Endothelial cell of umbilical vein (primary cell): ENCODE measurements at regions not wholly inside any gene's neighbourhood (a gene's known extent, or its start where the extent isn't known, plus 50 kb on each side); places are given as distances from the start of the nearest gene placed in this dataset.

ENCODE experiments used
- BruUV-seq: library from RNA; stranded (reverse); fragments of 400-500 nt; replicated peaks from 2 replicates; lab custom pipeline; 2021; lab: Mats Ljungman, UMichigan
- CTCF ChIA-PET: fragments of 300-600, 350-600 bp; sonication (Branson Sonifier 250); formaldehyde crosslinking; loops from one replicate; lab custom pipeline; 2021; ENCODE audit warnings: antibody characterized with exemption, inconsistent platforms; lab: Charles Lee
- POLR2A ChIA-PET: fragments of 300-600, 350-600 bp; sonication (Branson Sonifier 250); formaldehyde crosslinking; loops from one replicate; lab custom pipeline; 2021; ENCODE audit warnings: antibody characterized with exemption, inconsistent platforms; lab: Charles Lee
- DNase-seq: peaks from one replicate; pipeline ENCODE4 v3.0.0-alpha.2; 2011; ENCODE audit warnings: low read depth, low spot score
- FAIRE-seq: peaks from 2 replicates; lab custom pipeline; 2011; peaks lifted over from hg19 to GRCh38; lab: Jason Lieb, UNC
- H2AFZ ChIP-seq: 2 replicates; pipeline ENCODE4 v1.6.0; 2012; ENCODE audit warnings: low read depth, low read length, control low read depth, inconsistent platforms
- H3K27ac ChIP-seq: 2 replicates; pipeline ENCODE4 v1.5.1; 2011; ENCODE audit warnings: low read depth, mild to moderate bottlenecking, control low read depth, low read length, moderate library complexity; ENCODE audit not compliant: insufficient read depth
- H3K27me3 ChIP-seq, 2 experiments: 2 replicates each; pipeline versions ENCODE4 v1.6.0 to v1.6.1; 2011; ENCODE audit warnings: low read length in 2 of 2, mixed read lengths in 1 of 2; ENCODE audit not compliant: control insufficient read depth in 2 of 2, insufficient read depth in 2 of 2
- H3K36me3 ChIP-seq, 2 experiments: 2 replicates in 1 of 2; 3 replicates in 1 of 2; pipeline ENCODE4 v1.5.1; 2011; ENCODE audit warnings: low read length in 2 of 2, mild to moderate bottlenecking in 1 of 2, moderate library complexity in 1 of 2; ENCODE audit not compliant: control insufficient read depth in 2 of 2, insufficient read depth in 2 of 2; ENCODE audit errors: extremely low read depth in 1 of 2
- H3K4me1 ChIP-seq: 3 replicates; pipeline ENCODE4 v1.5.1; 2011; ENCODE audit warnings: mild to moderate bottlenecking, low read length; ENCODE audit not compliant: control insufficient read depth, insufficient read depth; ENCODE audit errors: extremely low read depth
- H3K4me2 ChIP-seq: 2 replicates; pipeline ENCODE4 v1.6.1; 2011; ENCODE audit warnings: low read length, control low read depth, mixed read lengths; ENCODE audit not compliant: insufficient read depth
- H3K4me3 ChIP-seq, 3 experiments: fragments of 200-600 bp in 1 of 3; sonication (generic), shearing (Covaris generic) in 1 of 3; replicated peaks in 1 of 3; 2 replicates each; pipeline ENCODE4 v1.5.1; 2011 to 2016; ENCODE audit warnings: control low read depth in 3 of 3, low read length in 3 of 3, mild to moderate bottlenecking in 2 of 3, inconsistent platforms in 1 of 3, low read depth in 1 of 3, moderate library complexity in 1 of 3; ENCODE audit not compliant: insufficient read depth in 1 of 3
- H3K79me2 ChIP-seq: 2 replicates; pipeline ENCODE4 v1.6.0; 2012; ENCODE audit warnings: low read length, inconsistent platforms; ENCODE audit not compliant: control insufficient read depth, insufficient read depth
- H3K9ac ChIP-seq: replicated peaks from 2 replicates; pipeline ENCODE3; 2011; ENCODE audit warnings: low read length, control low read depth; ENCODE audit not compliant: insufficient read depth; ENCODE audit errors: extremely low read depth
- H3K9me1 ChIP-seq: replicated peaks from 3 replicates; pipeline ENCODE4 v1.6.0; 2011; ENCODE audit warnings: mild to moderate bottlenecking, low read length; ENCODE audit not compliant: control insufficient read depth, insufficient read depth; ENCODE audit errors: extremely low read depth
- H3K9me3 ChIP-seq: replicated peaks from 2 replicates; pipeline ENCODE4 v1.5.1; 2012; ENCODE audit warnings: low read length, inconsistent platforms; ENCODE audit not compliant: control insufficient read depth, insufficient read depth
- H4K20me1 ChIP-seq: replicated peaks from 2 replicates; pipeline ENCODE3; 2011; ENCODE audit warnings: mild to moderate bottlenecking, low read length; ENCODE audit not compliant: control insufficient read depth, insufficient read depth; ENCODE audit errors: extremely low read depth
- CTCF ChIP-seq, 2 donors: IDR thresholded peaks; 1 replicate in 1 of 2; 2 replicates in 1 of 2; pipeline ENCODE4 v1.5.1; 2011; ENCODE audit warnings: low read length in 2 of 2, mild to moderate bottlenecking in 2 of 2, moderate library complexity in 2 of 2, control low read depth in 1 of 2, inconsistent platforms in 1 of 2, low read depth in 1 of 2; ENCODE audit not compliant: insufficient read depth in 1 of 2; ENCODE audit errors: extremely low read depth in 1 of 2
- EZH2 ChIP-seq: IDR thresholded peaks from 2 replicates; pipeline ENCODE4 v1.6.1; 2012; ENCODE audit warnings: borderline replicate concordance, low read depth, mild to moderate bottlenecking, moderate library complexity, low read length, inconsistent platforms; ENCODE audit not compliant: severe bottlenecking
- FOS ChIP-seq: IDR thresholded peaks from 2 replicates; pipeline ENCODE4 v1.6.1; 2011; ENCODE audit warnings: mild to moderate bottlenecking, low read length, moderate library complexity, borderline replicate concordance; ENCODE audit not compliant: insufficient read depth
- GATA2 ChIP-seq: IDR thresholded peaks from 2 replicates; pipeline ENCODE4 v1.7.0; 2011; ENCODE audit warnings: low read depth, mild to moderate bottlenecking, moderate library complexity, mixed read lengths, low read length; ENCODE audit not compliant: insufficient read length, insufficient read depth
- JUN ChIP-seq: IDR thresholded peaks from 2 replicates; pipeline ENCODE4 v1.6.1; 2011; ENCODE audit warnings: borderline replicate concordance, low read depth; ENCODE audit not compliant: insufficient read length, insufficient read depth
- MAX ChIP-seq: IDR thresholded peaks from 2 replicates; pipeline ENCODE4 v1.6.1; 2011; ENCODE audit not compliant: insufficient read depth, insufficient read length
- MYC ChIP-seq: IDR thresholded peaks from one replicate; pipeline ENCODE4 v1.6.1; 2011; ENCODE audit warnings: mild to moderate bottlenecking, low read depth, low read length
- POLR2A ChIP-seq: IDR thresholded peaks from 2 replicates; pipeline ENCODE4 v1.6.1; 2012; ENCODE audit warnings: low read depth, mild to moderate bottlenecking, control low read depth, low read length
- POLR2AphosphoS5 ChIP-seq: IDR thresholded peaks from 2 replicates; pipeline ENCODE4 v1.6.1; 2012; ENCODE audit warnings: low read depth, mild to moderate bottlenecking, control low read depth, low read length, moderate library complexity; ENCODE audit not compliant: insufficient read depth
- dilution Hi-C: fragments of 300-500 bp; cut with MboI; formaldehyde crosslinking; loops from one replicate; pipeline ENCODE4 v1.15.0; 2019; ENCODE audit warnings: low sequenced_read_pairs; ENCODE audit not compliant: extremely low pct_ligation_motif_present
- intact Hi-C: fragments of 100-400 bp; cut with micrococcal nuclease; formaldehyde crosslinking; loops from one replicate; pipeline ENCODE4 v1.10.0; 2022

- no peak overlapping the region for H3K9ac ChIP-seq
- TF ChIP-seq POLR2AphosphoS5 (no peak), EZH2 (no peak), POLR2A (no peak), JUN (no peak), GATA2 (no peak), FOS (no peak), MYC (no peak), MAX (no peak), CTCF (IDR thresholded peaks at IDR 0.05; ENCODE audit: extremely low read depth in 1 of 2, insufficient read depth in 1 of 2, low read depth in 1 of 2, low read length in 2 of 2) (no peak)
- no peak overlapping the region for H2AFZ ChIP-seq
- no peak for DNase-seq
- H3K4me1 ChIP-seq, result no peaks in the 10 kb centered on the region
- no peaks in the 10 kb centered on the region for H3K36me3 ChIP-seq
- FAIRE-seq, result no peak
- no peak overlapping the region for H3K27ac ChIP-seq
- no peak overlapping the region for H3K4me2 ChIP-seq
- no peaks in the 10 kb centered on the region for H4K20me1 ChIP-seq
- CTCF ChIA-PET, result no interaction called here
- no TSS peak for BruUV-seq
- POLR2A ChIA-PET, result no interaction called here
- no peaks in the 10 kb centered on the region for H3K27me3 ChIP-seq
- H3K4me3 ChIP-seq, result no peak overlapping the region
- H3K9me1 ChIP-seq, result no peaks in the 10 kb centered on the region
- intact Hi-C loops (no loop called here), dilution Hi-C loops (no loop called here)
- H3K79me2 ChIP-seq, result no peaks in the 10 kb centered on the region
- no peaks in the 10 kb centered on the region for H3K9me3 ChIP-seq
Measured at GRCh38 chr4:103496800-103497199, 223.0 kb downstream of the TACR3 start.
